Endothelial cell of umbilical vein (primary cell): ENCODE measurements at regions not wholly inside any gene's neighbourhood (a gene's known extent, or its start where the extent isn't known, plus 50 kb on each side); places are given as distances from the start of the nearest gene placed in this dataset.

Experiments used
- CTCF ChIP-seq, 2 donors: IDR thresholded peaks; 1 replicate in 1 of 2; 2 replicates in 1 of 2; pipeline ENCODE4 v1.5.1; 2011; ENCODE audit warnings: low read length in 2 of 2, mild to moderate bottlenecking in 2 of 2, moderate library complexity in 2 of 2, control low read depth in 1 of 2, inconsistent platforms in 1 of 2, low read depth in 1 of 2; ENCODE audit not compliant: insufficient read depth in 1 of 2; ENCODE audit errors: extremely low read depth in 1 of 2
- POLR2A ChIP-seq: IDR thresholded peaks from 2 replicates; pipeline ENCODE4 v1.6.1; 2012; ENCODE audit warnings: low read depth, mild to moderate bottlenecking, control low read depth, low read length
- POLR2AphosphoS5 ChIP-seq: IDR thresholded peaks from 2 replicates; pipeline ENCODE4 v1.6.1; 2012; ENCODE audit warnings: low read depth, mild to moderate bottlenecking, control low read depth, low read length, moderate library complexity; ENCODE audit not compliant: insufficient read depth

- TF ChIP-seq CTCF (IDR thresholded peaks at IDR 0.05; ENCODE audit: extremely low read depth in 1 of 2, insufficient read depth in 1 of 2, low read depth in 1 of 2, low read length in 2 of 2) (no peak), POLR2A (no peak), POLR2AphosphoS5 (no peak)
Observed at GRCh38 chr6:75029333-75029732, 176.5 kb downstream of the COL12A1 start.
